IMR-90 (cell line): ENCODE measurements at regions not wholly inside any gene's neighbourhood (a gene's known extent, or its start where the extent isn't known, plus 50 kb on each side); places are given as distances from the start of the nearest gene placed in this dataset.

Experiments used
- ATAC-seq: fragments of 200-7000 bp; cut with Tn5 transposase; 2 replicates; pipeline ENCODE4 v1.9.1; 2020; ENCODE audit warnings: low read depth, mild to moderate bottlenecking, moderate library complexity
- BruUV-seq: library from RNA; stranded (reverse); fragments of 400-500 nt; replicated peaks from 2 replicates; lab custom pipeline; 2021; lab: Mats Ljungman, UMichigan
- CTCF ChIA-PET: fragments of 300-600 bp; formaldehyde crosslinking; extraction: SDS; loops from one replicate; lab custom pipeline; 2021; ENCODE audit warnings: antibody characterized with exemption; lab: Yijun Ruan, JAX
- POLR2A ChIA-PET: fragments of 300-600 bp; sonication (Branson Sonifier 250); formaldehyde crosslinking; loops from one replicate; lab custom pipeline; 2022; ENCODE audit warnings: antibody characterized with exemption; ENCODE audit not compliant: unreplicated experiment; lab: Charles Lee
- DNase-seq: peaks from one replicate; pipeline ENCODE4 v3.0.0; 2013
- H2AFZ ChIP-seq: replicated peaks from 2 replicates; pipeline ENCODE3; 2013; ENCODE audit warnings: low read length, mild to moderate bottlenecking; ENCODE audit not compliant: poor library complexity
- H2AK5ac ChIP-seq: 2 replicates; pipeline ENCODE4 v1.6.1; 2013; ENCODE audit warnings: low read depth, low read length, inconsistent platforms
- H2AK9ac ChIP-seq: replicated peaks from 2 replicates; pipeline ENCODE3; 2013; ENCODE audit warnings: mild to moderate bottlenecking, low read depth, low read length, moderate library complexity; ENCODE audit not compliant: poor library complexity
- H2BK120ac ChIP-seq: 2 replicates; pipeline ENCODE4 v1.6.1; 2013; ENCODE audit warnings: low read depth, low read length, inconsistent platforms
- H2BK15ac ChIP-seq: 3 replicates; pipeline ENCODE4 v1.6.1; 2013; ENCODE audit warnings: low read depth, low read length, inconsistent platforms
- H2BK20ac ChIP-seq: 2 replicates; pipeline ENCODE4 v1.6.1; 2013; ENCODE audit warnings: low read depth, mild to moderate bottlenecking, inconsistent platforms, low read length, moderate library complexity
- H2BK5ac ChIP-seq: 2 replicates; pipeline ENCODE4 v1.6.1; 2013; ENCODE audit warnings: mild to moderate bottlenecking, low read depth, low read length, inconsistent platforms; ENCODE audit not compliant: poor library complexity, severe bottlenecking
- H3K14ac ChIP-seq: replicated peaks from 2 replicates; pipeline ENCODE4 v1.6.1; 2013; ENCODE audit warnings: low read depth, low read length, inconsistent platforms
- H3K18ac ChIP-seq: 2 replicates; pipeline ENCODE4 v1.6.1; 2013; ENCODE audit warnings: low read depth, low read length, control low read depth
- H3K23ac ChIP-seq: 2 replicates; pipeline ENCODE4 v1.6.1; 2013; ENCODE audit warnings: low read depth, low read length, inconsistent platforms
- H3K27ac ChIP-seq: 2 replicates; pipeline ENCODE4 v1.5.1; 2013; ENCODE audit warnings: mild to moderate bottlenecking, control low read depth, low read length; ENCODE audit not compliant: insufficient read depth
- H3K27me3 ChIP-seq: 2 replicates; pipeline ENCODE4 v1.6.1; 2013; ENCODE audit warnings: low read length; ENCODE audit not compliant: control insufficient read depth, insufficient read depth
- H3K36me3 ChIP-seq: 2 replicates; pipeline ENCODE4 v1.6.1; 2013; ENCODE audit warnings: low read length, mixed read lengths; ENCODE audit not compliant: control insufficient read depth, insufficient read depth
- H3K4ac ChIP-seq: 2 replicates; pipeline ENCODE4 v1.6.1; 2013; ENCODE audit warnings: low read depth, low read length, inconsistent platforms
- H3K4me1 ChIP-seq: 2 replicates; pipeline ENCODE4 v1.6.1; 2013; ENCODE audit warnings: low read length, mixed read lengths; ENCODE audit not compliant: control insufficient read depth, insufficient read depth
- H3K4me2 ChIP-seq: 2 replicates; pipeline ENCODE4 v1.6.1; 2013; ENCODE audit warnings: low read depth, mild to moderate bottlenecking, control low read depth, low read length, moderate library complexity
- H3K4me3 ChIP-seq: 2 replicates; pipeline ENCODE4 v1.5.1; 2013; ENCODE audit warnings: low read depth, mild to moderate bottlenecking, control low read depth, low read length, moderate library complexity; ENCODE audit not compliant: insufficient read depth
- H3K56ac ChIP-seq: 2 replicates; pipeline ENCODE4 v1.6.1; 2013; ENCODE audit warnings: low read length, inconsistent platforms; ENCODE audit not compliant: insufficient read depth; ENCODE audit errors: extremely low read depth
- H3K79me1 ChIP-seq, 2 experiments: 2 replicates each; pipeline ENCODE4 v1.6.1; 2013; ENCODE audit warnings: low read length in 2 of 2, inconsistent platforms in 1 of 2, low read depth in 1 of 2
- H3K9ac ChIP-seq: 2 replicates; pipeline ENCODE4 v1.6.1; 2013; ENCODE audit warnings: low read depth, low read length, control low read depth
- H3K9me1 ChIP-seq: 2 replicates; pipeline ENCODE4 v1.6.1; 2013; ENCODE audit warnings: low read length, inconsistent platforms; ENCODE audit not compliant: insufficient read depth
- H3K9me3 ChIP-seq: 2 replicates; pipeline ENCODE4 v1.6.1; 2013; ENCODE audit warnings: low read length; ENCODE audit not compliant: control insufficient read depth, insufficient read depth
- H4K20me1 ChIP-seq: 2 replicates; pipeline ENCODE4 v1.6.1; 2013; ENCODE audit warnings: low read length, inconsistent platforms; ENCODE audit not compliant: insufficient read depth
- H4K5ac ChIP-seq: 2 replicates; pipeline ENCODE4 v1.6.1; 2013; ENCODE audit warnings: mild to moderate bottlenecking, low read depth, low read length, control low read depth
- H4K8ac ChIP-seq, 2 experiments: 2 replicates each; pipeline ENCODE4 v1.6.1; 2013; ENCODE audit warnings: low read depth in 2 of 2, low read length in 2 of 2, control low read depth in 1 of 2, inconsistent platforms in 1 of 2
- H4K91ac ChIP-seq: 2 replicates; pipeline ENCODE4 v1.6.1; 2013; ENCODE audit warnings: low read depth, low read length, inconsistent platforms; ENCODE audit not compliant: insufficient read depth
- BHLHE40 ChIP-seq: fragments of 150-350 bp; IDR thresholded peaks from 2 replicates; pipeline ENCODE4 v1.6.1; 2016; ENCODE audit warnings: mild to moderate bottlenecking, low read depth, low read length
- CEBPB ChIP-seq: IDR thresholded peaks from 2 replicates; pipeline ENCODE4 v1.6.1; 2012; ENCODE audit warnings: low read depth, low read length, improper control_type of control experiment
- CHD1 ChIP-seq: IDR thresholded peaks from 2 replicates; pipeline ENCODE4 v1.6.1; 2012; ENCODE audit warnings: low read depth, low read length, improper control_type of control experiment
- FOS ChIP-seq: fragments of 150-350 bp; IDR thresholded peaks from 2 replicates; pipeline ENCODE4 v1.6.1; 2016; ENCODE audit warnings: low read depth, low read length
- MAFK ChIP-seq: IDR thresholded peaks from 2 replicates; pipeline ENCODE4 v1.6.1; 2012; ENCODE audit warnings: low read depth, low read length, improper control_type of control experiment
- MAZ ChIP-seq: IDR thresholded peaks from 2 replicates; pipeline ENCODE4 v1.6.1; 2012; ENCODE audit warnings: low read depth, mild to moderate bottlenecking, low read length, improper control_type of control experiment, moderate library complexity, borderline replicate concordance
- MXI1 ChIP-seq: IDR thresholded peaks from 2 replicates; pipeline ENCODE4 v1.6.1; 2012; ENCODE audit warnings: low read depth, mild to moderate bottlenecking, low read length, moderate library complexity, borderline replicate concordance
- NFE2L2 ChIP-seq: fragments of 150-350 bp; IDR thresholded peaks from 2 replicates; pipeline ENCODE4 v1.6.1; 2016; ENCODE audit warnings: low read depth, mild to moderate bottlenecking, low read length
- POLR2A ChIP-seq: IDR thresholded peaks from 2 replicates; pipeline ENCODE4 v1.6.1; 2012; ENCODE audit warnings: mild to moderate bottlenecking, low read depth, low read length
- RAD21 ChIP-seq: IDR thresholded peaks from 2 replicates; pipeline ENCODE4 v1.6.1; 2012; ENCODE audit warnings: low read length, improper control_type of control experiment
- RCOR1 ChIP-seq: IDR thresholded peaks from 2 replicates; pipeline ENCODE4 v1.6.1; 2012; ENCODE audit warnings: mild to moderate bottlenecking, low read length, improper control_type of control experiment; ENCODE audit not compliant: insufficient replicate concordance
- RFX5 ChIP-seq: IDR thresholded peaks from 2 replicates; pipeline ENCODE4 v1.8.0; 2012; ENCODE audit warnings: low read depth, mild to moderate bottlenecking, low read length, moderate library complexity
- SMC3 ChIP-seq: fragments of 150-350 bp; IDR thresholded peaks from 2 replicates; pipeline ENCODE4 v1.6.1; 2016; ENCODE audit warnings: low read depth, mild to moderate bottlenecking, antibody characterized with exemption, low read length, moderate library complexity
- WGBS, 2 experiments: methylation state at CpG; one replicate each; pipeline versions ENCODE4 v1.1.5 to v1.1.7; 2013; ENCODE audit warnings: missing lambda C conversion rate in 2 of 2; ENCODE audit not compliant: insufficient read length in 1 of 2; ENCODE audit errors: extremely low coverage in 2 of 2; 5-methylcytosine and 5-hydroxymethylcytosine counted together
- dilution Hi-C: fragments of 300-500 bp; cut with HindIII; formaldehyde crosslinking; loops from one replicate; pipeline ENCODE4 v1.14.3; 2018; ENCODE audit warnings: low sequenced_read_pairs; ENCODE audit not compliant: unreplicated experiment
- in situ Hi-C: fragments of 300-500 bp; cut with MboI; formaldehyde crosslinking; loops from 3 replicates; pipeline ENCODE4 v1.14.3; 2019; ENCODE audit warnings: low sequenced_read_pairs, inconsistent platforms, mixed read lengths
- intact Hi-C: fragments of 100-400 bp; cut with micrococcal nuclease; formaldehyde crosslinking; loops from 2 replicates; pipeline ENCODE4 v1.10.0; 2022
- TF ChIP-seq, protein P1 (sequence below): fragments of 150-350 bp; IDR thresholded peaks from 2 replicates; pipeline ENCODE4 v1.6.1; 2016; ENCODE audit warnings: low read depth, mild to moderate bottlenecking, low read length, moderate library complexity, borderline replicate concordance
- TF ChIP-seq, protein P2 (sequence below): fragments of 150-350 bp; IDR thresholded peaks from 2 replicates; pipeline ENCODE4 v1.6.1; 2017; ENCODE audit warnings: mild to moderate bottlenecking, antibody characterized with exemption, low read length, low read depth
- TF ChIP-seq, protein P3 (sequence below): conservative IDR thresholded peaks from 2 replicates; pipeline ENCODE4 v1.5.1; 2012; ENCODE audit warnings: mild to moderate bottlenecking, low read depth, low read length, improper control_type of control experiment

DNA sequence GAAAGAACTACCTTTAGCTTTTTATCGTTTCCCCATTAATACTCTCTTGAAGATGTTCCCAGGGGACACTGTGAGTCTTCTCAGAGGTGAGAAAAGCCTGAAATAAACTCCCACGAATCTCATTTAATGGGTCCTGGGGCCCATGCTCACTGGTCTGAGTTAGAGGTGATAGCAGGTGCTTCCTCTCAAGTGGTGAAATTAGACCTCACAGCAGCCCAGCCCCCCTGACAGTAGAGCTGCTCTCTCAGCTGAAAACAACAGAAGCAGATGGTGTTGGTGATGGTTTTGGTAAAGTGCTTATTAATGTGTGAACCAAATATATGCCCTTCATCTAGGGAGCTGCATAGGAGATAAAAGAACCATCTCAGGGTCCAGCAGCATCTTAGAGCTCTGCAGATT lies 76.8 kb upstream of the VPREB1 start:
- Histone ChIP-seq H3K56ac (no peak overlapping the region), H2AK5ac (no peak overlapping the region), H3K23ac (no peak overlapping the region), H4K5ac (no peak overlapping the region), H3K9ac (no peak overlapping the region), H3K18ac (no peak overlapping the region), H3K9me1 (no peaks in the 10 kb centered on the region), H2AK9ac (no peak overlapping the region), H3K14ac (no peak overlapping the region), H3K4me3 (no peak overlapping the region), H4K8ac (no peak overlapping the region; a peak in 1 of 4 replicates), H2BK15ac (no peak overlapping the region), H3K79me1 (no peaks in the 10 kb centered on the region), H2AFZ (peak overlapping the region; percentile 76), H4K91ac (no peak overlapping the region), H2BK20ac (no peak overlapping the region), H3K4ac (no peak overlapping the region), H2BK5ac (no peak overlapping the region), H3K9me3 (no peaks in the 10 kb centered on the region), H3K36me3 (no peaks in the 10 kb centered on the region), H4K20me1 (no peaks in the 10 kb centered on the region), H3K4me1 (no peaks in the 10 kb centered on the region), H2BK120ac (no peak overlapping the region), H3K27me3 (peaks cover 45% of the 10 kb centered on the region), H3K27ac (no peak overlapping the region), H3K4me2 (peak overlapping the region; percentile 94; the same call in 1 of the 2 replicates)
- POLR2A ChIA-PET = no interaction called here
- dilution Hi-C loops (no loop called here), in situ Hi-C loops (no loop called here), intact Hi-C loops (no loop called here)
- no CpG with 5 or more reads among the region's 2 CpGs for WGBS, 2 experiments
- BruUV-seq = no TSS peak
- TF ChIP-seq MAFK (no peak), CEBPB (no peak), RCOR1 (no peak), SMC3 (no peak), RFX5 (no peak), NFE2L2 (no peak), FOS (no peak), POLR2A (no peak), MXI1 (no peak), BHLHE40 (no peak), RAD21 (no peak), MAZ (no peak), CHD1 (no peak)
- TF ChIP-seq, protein P1, sequence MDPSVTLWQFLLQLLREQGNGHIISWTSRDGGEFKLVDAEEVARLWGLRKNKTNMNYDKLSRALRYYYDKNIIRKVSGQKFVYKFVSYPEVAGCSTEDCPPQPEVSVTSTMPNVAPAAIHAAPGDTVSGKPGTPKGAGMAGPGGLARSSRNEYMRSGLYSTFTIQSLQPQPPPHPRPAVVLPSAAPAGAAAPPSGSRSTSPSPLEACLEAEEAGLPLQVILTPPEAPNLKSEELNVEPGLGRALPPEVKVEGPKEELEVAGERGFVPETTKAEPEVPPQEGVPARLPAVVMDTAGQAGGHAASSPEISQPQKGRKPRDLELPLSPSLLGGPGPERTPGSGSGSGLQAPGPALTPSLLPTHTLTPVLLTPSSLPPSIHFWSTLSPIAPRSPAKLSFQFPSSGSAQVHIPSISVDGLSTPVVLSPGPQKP = no peak
- TF ChIP-seq, protein P2, sequence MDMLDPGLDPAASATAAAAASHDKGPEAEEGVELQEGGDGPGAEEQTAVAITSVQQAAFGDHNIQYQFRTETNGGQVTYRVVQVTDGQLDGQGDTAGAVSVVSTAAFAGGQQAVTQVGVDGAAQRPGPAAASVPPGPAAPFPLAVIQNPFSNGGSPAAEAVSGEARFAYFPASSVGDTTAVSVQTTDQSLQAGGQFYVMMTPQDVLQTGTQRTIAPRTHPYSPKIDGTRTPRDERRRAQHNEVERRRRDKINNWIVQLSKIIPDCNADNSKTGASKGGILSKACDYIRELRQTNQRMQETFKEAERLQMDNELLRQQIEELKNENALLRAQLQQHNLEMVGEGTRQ = no peak
- TF ChIP-seq, protein P3, sequence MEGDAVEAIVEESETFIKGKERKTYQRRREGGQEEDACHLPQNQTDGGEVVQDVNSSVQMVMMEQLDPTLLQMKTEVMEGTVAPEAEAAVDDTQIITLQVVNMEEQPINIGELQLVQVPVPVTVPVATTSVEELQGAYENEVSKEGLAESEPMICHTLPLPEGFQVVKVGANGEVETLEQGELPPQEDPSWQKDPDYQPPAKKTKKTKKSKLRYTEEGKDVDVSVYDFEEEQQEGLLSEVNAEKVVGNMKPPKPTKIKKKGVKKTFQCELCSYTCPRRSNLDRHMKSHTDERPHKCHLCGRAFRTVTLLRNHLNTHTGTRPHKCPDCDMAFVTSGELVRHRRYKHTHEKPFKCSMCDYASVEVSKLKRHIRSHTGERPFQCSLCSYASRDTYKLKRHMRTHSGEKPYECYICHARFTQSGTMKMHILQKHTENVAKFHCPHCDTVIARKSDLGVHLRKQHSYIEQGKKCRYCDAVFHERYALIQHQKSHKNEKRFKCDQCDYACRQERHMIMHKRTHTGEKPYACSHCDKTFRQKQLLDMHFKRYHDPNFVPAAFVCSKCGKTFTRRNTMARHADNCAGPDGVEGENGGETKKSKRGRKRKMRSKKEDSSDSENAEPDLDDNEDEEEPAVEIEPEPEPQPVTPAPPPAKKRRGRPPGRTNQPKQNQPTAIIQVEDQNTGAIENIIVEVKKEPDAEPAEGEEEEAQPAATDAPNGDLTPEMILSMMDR = no peak
- DNase-seq (no peak), ATAC-seq (no peak)
- CTCF ChIA-PET = interaction anchor here (1.1 kb wide), 1 partner anchor 57 kb away, joined by 3 read pairs; no protein-coding TSS in a partner anchor
